HG02840 (cell line): ENCODE measurements at regions not wholly inside any gene's neighbourhood (a gene's known extent, or its start where the extent isn't known, plus 50 kb on each side); places are given as distances from the start of the nearest gene placed in this dataset.
"Not testable (repeated sequence)": the region's sequence is repeated elsewhere in the genome, so short reads cannot be mapped to it uniquely, and the experiment has no call there.

Source experiments
- ATAC-seq: cut with Tn5 transposase; IDR thresholded peaks from one replicate; pipeline ENCODE4 v1.9.1; 2021; ENCODE audit warnings: mild to moderate bottlenecking, moderate library complexity, moderate number of reproducible peaks; ENCODE audit not compliant: unreplicated experiment, low FRiP score

DNA sequence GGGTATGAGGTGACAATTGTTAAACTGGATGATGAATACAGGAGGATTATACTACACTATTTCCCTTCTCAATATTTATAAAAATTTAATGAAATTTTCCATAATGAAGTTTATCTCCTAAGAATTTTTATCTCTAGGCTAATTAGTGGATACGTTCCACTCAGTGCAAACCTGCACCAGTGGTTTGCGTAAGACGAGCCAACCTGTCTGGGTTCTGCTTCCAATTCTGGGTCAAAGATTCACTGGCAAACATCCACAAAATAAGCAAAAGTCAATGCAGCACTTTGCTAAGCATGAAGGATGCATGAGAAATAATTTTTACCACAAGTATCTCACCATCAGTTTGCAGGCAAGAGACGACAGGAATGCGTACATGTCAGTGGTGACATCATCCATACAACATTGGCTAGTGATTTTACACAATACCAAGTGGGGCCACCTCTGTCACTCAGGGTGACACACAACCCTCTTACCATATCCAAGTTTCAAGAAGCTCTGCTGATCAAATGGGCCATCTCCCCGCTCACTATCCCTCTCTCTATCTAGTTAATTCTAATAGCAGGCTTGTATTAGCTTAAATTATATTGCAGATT is 51.7 kb downstream of the FAM50B start:
- ATAC-seq: no peak

DNA sequence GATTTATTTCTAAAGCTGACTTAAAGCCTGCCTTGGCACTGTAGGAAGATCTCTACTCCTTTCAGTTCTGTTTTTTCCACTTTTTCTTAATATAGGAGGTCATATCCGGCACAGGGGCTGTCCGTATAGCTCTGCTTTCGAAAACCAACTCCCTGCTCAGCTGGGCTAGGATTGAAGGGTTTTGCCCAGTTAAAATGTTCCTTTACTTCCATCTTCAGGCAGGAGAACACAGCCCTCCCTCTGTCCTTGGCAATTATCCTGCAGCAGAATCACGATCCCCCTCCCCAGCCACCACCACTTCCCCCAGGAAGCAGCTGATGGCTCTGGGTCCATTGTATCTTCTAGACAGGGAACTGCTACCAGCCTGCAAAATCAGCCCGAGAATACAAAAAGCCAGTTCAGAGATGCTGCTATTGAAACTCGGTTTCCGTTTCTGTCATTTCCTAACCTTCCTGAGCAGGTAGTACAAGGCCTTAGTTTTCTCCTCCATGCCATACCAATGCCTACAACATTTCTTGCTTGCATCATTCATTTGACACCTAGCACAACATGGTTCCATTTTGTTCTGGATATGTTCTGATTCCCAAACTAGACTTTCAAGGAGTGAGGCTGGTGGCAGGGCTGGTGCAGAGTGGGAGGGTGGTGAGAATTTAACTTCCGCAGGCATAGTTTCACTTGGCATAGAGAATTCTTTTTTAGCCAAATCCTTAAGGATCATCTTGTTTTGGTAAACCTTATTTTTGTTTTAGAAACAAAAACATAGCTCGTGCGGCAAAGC is 53.9 kb downstream of the FAM50B start:
- ATAC-seq: no peak

DNA sequence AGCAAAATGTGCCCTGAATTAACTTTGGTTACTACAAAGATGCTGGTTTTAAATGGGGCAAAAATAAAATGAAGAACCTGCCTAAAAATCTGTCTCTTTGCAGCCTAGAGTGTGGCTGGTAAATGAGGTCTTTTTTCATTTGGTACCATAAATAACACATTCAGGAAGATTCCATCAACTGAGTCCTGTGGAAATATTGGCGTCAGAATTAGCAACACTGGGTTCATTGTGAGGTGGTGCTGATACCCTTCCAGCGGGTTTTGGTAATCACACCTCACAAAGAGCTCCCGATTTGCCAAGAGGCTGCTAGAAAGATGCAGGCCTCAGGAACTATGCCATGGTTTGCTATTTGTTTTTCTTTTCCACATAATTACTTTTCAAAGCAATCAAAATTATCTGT is 55.3 kb downstream of the FAM50B start:
- ATAC-seq: no peak

DNA sequence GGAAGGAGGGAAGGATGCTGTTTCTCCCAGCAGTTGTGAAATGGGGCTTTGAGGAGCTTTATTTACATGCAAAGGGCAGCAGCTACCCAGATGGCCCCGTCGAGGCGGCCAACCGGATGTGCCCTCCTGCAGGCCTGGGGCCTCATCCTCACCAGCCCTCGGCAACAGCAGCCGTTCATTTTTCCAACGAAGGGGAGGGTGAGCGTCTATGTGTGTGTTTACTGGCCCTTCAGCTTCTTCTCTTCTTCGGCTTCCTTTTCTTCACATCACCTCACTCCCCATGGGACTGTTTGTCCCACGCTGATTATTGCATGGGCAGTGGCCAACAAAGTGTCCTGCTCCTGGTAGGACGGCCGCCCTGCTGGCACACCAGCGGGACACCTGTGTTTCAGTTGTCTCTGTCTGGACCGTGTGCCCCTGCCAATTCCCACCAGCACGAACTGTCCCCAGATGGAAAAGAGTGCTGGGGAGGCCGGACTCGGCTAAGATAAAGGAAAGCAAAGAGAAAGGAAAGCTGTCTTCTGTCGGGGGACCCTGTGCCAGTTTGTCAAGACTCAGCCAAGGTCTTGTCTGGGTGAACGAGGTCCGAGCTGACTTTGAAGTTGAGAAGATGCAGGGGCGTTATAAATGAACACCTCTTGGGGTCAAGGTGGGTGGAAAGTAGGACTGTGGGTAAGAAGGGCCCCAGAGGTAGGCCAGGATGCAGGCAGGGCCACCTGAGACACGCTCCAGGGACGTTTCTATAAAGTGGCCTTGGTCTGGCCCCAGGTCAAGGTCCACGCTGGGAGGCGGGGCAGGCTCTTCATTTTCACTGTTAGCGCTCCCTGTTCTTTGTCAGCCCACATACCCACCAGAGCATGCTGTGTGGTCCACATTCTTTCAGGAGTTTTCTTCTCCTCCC is 57.0 kb downstream of the FAM50B start:
- ATAC-seq: no peak

DNA sequence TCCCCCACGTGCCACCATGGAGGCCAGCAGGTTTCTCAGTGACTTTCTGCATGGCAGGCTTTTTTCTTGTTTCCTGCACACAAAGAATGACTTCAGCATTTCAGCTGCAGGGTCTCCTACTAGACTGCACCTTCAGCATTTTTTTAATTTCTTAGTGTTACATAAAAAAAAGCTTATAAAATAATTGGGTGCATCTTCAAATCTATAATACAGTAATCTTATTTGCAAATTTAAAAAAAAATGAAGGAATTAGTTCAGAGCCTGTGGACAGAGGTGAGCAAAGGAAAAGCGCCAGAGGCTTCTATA is 57.6 kb downstream of the FAM50B start:
- no peak for ATAC-seq

DNA sequence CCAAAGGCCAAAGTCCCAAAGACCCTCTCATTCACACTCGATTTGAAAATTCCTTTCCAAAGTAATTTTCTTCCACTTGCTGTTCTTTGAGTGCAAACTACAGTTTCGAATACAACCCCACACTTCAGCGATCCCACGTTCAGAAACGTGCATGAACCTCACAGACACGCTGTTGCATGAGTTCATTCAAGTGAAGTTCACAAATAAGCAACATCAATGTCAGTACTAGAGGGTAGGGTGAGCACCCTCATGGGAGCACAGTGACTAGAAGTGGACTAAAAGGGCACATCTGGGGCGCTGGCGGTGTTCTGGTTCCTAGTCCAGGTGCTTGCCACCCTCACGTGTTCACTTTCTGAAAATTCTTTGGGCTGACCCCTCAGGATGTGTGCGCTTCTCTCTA is 59.0 kb downstream of the FAM50B start:
- no peak for ATAC-seq

DNA sequence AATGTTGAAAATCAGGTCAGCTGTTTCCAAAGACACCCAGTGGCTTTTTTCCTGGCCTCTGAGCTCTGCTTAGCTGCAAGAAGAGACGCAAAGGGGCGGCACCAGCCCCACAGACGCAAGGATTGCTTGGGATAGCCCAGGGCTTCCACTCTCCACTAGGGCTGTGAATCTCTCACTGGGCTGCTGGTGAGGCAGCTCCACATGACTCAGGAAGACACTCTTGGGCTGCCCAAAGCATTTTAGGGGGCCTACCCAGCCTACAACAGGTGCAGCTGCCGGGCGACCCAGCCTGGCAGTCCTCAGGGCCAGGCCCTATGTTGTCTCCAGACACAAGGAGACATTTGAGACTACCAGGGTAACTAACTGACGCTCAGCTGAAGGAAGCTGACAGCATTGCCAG is 59.8 kb downstream of the FAM50B start:
- no peak for ATAC-seq

DNA sequence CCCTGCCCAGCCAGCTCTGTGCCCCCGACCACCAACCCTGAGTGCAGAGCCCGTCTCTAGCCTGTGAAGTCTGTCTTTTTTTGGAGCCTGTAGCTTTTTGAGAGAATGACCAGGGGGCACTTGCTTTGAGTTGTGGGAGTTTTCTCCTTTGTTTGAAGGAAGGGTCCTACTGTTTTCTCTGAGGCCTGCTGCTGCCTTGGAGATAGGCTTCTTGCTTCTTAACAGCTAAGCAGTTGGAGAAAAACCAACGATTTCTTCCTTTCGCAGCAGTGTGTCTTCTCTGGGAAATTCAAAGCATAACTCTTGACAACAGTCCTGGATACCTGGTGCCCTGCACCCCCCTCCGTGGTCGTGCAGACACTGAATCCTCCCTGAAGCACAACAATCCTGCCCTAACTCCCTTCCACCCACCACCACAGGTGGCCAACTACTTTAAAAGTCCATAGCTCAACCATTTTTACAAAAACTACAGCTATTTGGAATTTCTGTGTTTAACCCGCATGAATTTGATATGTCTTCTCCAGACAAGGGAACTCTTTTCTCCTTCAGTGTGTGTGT is 61.0 kb downstream of the FAM50B start:
- ATAC-seq: no peak

DNA sequence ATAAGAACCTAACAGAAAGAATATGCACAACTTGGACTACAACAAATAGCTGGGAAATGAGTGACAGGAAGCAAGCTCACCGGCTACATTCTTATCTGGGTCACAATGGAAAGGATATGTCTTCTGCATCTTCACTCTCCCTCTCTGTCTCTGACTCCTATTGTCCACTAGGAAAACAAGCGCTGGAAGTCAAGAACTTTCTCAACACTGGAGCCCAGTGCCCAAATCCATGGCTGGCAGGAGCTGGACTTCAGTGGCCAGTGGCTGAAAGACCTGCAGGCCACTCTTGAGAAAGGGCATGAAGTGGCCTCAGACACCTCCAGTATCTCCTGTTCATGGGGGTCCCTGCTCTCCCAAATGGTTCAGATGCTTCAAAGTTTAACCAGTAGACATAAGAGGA is 62.0 kb downstream of the FAM50B start:
- no peak for ATAC-seq

DNA sequence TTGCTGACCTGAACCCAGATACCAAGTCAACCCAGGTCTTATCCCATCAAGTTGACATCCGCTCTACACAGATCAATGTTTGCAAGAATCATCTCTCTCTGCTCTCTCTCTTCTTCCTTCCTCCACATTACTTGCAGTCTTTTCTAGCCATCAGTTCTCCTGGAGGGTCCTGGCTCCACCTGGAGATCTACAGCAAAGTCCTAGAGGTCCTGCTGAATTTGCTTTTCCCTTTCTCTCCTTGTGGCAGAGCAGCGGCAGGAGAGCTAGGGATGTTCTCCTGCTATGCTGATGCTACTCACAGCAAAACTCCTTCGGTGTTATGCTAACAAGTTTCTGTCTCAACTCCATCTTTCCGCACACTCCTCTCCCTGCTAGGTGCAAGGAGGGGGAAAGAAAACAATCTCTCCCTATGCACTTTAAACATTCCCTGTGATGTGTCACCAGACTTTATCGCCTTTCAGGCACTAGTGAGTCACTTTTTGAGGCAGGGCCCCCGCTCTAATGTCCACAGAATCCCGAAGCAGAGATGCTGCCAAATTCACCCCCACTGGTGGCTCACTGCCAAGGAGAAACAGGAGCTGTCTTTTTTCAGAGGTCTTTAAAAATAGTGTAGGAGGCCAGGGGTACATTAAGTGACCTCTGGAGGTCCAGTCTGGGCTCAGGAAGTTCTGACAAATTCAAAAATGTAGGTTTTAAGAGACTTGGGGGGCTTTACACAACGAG is 62.6 kb downstream of the FAM50B start:
- ATAC-seq: no peak

DNA sequence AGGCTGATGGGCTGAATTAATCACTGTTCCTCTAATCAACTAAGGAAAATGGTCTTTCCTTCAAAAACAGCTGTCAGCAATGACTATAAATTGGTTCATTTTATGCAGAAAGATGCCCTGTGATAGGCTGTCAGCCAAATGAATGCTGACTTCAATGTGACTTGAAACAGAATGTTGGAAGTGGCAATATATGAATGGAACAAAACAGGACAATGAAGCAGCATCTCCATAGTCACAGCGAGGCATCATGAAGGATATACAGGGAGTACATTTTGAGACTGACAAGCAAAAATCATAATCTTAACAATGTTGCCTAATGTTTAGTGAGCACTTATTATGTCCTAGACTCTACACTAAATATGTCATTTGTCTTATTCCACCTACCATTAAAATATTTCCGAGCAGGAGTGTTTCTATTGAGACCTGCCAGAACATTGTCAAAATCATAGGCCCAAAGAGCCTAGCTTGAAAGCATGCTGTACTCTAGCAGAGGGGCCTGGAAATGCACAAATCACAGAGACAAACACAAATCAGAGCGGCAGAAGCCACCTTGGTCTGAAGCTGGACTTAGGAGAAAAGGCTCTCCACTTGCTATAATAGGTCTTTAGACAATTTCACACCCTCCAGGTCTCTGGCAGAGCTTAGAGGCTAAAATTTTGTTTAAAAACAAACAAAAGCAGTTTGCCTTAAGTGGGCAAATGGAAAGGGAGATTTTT is 63.3 kb downstream of the FAM50B start:
- ATAC-seq: no peak

DNA sequence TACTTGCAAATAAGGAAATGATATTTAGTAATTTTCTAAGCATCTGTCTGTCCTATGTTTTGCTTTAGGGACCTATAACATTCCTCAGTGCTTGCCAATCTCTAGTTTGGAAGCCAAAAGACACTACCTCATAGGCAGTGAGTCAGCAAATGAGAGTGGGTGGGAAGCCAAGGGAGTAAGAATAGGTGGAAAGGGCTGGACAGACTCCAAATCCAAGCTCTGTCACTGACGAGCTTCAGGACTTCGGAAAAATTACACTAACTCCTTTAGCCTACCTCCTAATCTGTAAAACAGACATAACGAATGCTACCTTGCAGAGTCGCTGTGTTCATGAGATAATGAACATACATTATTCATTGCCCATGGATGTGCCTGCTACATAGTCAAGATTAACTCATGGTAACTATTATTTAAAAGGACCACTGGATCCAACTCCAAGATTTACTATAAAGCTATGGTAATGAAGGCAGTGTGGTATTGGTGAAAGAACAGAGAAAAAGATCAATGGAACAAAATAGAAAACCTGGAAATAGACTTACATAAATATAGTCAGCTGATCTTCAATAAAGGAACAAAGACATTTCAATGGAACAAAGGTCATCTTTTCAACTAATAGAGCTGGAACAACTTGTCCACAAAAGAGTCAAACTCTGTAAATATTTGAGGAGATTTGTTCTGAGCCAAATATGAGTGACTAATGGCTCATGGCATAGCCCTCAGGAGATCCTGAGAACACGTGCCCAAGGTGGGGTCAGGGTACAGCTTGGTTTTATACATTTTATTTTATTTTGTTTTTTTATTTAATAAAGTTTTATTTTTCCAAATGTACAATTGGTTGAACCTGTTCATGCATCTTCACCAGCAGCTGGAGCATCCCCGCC is 64.1 kb downstream of the FAM50B start:
- ATAC-seq: no peak

DNA sequence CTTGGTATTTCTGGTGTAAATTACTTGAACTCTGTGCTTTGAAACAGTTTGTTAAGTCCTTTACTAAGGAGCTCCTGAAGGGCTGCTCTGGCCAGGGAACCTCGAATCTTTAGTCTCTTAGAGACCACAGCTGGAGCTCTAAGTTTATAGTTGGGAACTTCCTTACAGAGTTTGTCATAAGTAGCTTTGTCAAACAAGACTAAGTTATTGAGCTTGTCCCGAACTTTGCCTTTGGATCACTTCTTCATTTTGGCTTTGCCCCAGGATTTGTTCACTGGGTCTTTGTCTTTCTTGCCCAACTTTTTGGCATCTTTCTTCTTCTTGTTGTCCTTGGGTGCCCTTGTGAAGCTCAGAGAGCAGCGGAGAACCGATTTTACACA is 64.8 kb downstream of the FAM50B start:
- no peak for ATAC-seq

DNA sequence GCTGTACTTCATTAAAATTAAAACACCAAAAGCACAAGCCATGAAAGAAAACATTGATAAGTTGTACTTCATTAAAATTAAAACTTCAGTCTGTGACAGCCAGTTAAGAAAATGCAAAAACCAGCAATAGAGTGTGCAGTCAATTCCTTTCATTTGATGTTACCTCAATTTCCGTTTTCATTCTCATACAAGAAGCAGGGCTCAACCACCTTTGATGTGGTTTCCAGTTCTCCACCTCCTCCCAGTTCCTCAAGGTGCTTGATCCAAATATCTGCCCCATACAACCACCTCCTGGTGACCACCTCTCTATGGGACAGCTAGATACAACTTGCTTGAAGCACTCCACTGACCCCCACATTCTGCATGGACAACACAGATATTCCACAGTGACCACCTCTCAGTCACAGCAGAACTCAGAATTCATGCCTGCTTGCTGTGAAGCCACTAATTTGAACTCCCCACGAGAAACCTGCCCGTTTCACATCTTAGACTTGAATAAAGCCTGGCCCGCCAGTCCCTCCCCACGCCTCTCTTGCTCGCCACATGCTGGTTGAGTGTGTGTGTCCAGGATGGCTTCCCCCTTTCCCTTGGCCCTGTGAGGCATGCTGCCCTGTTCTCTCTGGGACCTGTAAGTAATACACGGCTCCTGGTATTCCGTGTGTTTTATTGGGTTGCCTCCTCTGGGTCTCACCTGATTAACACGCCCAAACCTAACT is 66.1 kb downstream of the FAM50B start:
- no peak for ATAC-seq

DNA sequence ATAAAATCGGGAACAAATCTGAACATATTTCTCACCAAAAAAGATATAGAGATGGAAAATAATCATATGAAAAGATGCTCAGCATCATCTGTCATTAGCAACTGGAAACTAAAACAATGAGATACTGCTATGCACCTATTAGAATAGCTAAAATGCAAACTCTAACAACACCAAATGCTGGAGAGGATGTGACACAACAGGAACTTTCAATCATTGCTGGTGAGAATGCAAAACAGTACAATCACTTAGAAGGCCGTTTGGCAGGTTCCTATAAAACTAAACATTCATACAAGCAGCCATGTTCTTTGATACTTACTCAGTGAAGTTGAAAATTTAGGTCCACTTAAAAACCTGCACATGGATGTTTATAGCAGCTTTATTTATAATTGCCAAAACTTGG is 67.0 kb downstream of the FAM50B start:
- ATAC-seq: no peak

DNA sequence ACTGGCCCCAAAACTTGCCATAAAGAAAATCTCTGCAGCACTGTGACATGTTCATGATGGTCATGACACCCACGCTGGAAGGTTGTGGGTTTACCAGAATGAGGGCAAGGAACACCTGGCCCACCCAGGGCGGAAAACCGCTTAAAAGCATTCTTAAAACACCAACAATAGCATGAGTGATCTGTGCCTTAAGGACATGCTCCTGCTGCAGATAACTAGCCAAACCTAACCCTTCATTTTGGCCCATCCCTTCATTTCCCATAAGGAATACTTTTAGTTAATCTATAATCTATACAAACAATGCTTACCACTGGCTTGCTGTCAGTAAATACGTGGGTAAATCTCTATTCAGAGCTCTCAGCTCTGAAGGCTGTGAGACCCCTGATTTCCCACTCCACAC is 67.6 kb downstream of the FAM50B start:
- not testable (repeated sequence) for ATAC-seq

DNA sequence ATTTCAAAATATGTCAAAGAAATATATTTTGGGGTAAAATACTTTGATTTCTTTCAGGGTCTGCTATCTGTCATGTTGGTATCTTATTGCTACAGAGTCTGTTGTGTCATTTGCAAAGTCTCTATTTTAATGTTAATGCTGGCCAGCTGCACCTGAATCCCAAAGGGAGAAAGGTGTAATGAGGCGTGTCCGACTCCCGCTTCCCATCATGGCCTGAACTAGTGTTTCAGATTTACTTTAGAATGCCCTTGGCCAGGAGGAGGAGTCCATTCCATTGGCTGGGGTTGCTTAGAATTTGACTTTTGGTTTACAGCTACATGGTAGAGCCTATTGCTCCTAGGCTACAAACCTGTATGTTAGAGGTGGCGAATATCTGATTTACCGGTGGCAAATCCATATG is 69.3 kb downstream of the FAM50B start:
- ATAC-seq: no peak

DNA sequence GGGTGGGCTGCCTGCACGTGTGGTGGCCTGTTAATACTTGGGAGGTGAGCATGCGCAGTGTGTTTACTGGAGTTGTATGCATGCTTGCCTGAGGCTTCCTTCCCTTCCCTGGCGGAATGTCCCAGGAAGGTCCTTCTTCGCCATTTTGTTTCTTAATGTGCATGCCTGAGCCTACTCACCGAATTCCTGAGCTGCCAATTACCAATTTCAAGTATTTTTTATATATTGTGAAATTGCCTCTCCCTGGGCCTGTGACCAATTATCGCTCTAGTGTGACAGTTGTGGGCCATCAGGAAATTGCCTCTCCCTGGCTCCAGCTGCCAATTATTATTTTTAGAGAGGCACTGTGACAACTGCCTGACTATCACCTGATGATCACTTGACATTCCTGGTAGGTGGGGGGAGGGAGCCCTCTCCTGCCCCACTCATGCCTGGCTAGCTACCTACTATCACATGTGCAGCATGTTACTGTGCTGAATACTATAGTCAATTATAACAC is 70.0 kb downstream of the FAM50B start:
- no peak for ATAC-seq
